ENCODE measurements at regions not wholly inside any gene's neighbourhood (a gene's known extent, or its start where the extent isn't known, plus 50 kb on each side); places are given as distances from the start of the nearest gene placed in this dataset.

DNA sequence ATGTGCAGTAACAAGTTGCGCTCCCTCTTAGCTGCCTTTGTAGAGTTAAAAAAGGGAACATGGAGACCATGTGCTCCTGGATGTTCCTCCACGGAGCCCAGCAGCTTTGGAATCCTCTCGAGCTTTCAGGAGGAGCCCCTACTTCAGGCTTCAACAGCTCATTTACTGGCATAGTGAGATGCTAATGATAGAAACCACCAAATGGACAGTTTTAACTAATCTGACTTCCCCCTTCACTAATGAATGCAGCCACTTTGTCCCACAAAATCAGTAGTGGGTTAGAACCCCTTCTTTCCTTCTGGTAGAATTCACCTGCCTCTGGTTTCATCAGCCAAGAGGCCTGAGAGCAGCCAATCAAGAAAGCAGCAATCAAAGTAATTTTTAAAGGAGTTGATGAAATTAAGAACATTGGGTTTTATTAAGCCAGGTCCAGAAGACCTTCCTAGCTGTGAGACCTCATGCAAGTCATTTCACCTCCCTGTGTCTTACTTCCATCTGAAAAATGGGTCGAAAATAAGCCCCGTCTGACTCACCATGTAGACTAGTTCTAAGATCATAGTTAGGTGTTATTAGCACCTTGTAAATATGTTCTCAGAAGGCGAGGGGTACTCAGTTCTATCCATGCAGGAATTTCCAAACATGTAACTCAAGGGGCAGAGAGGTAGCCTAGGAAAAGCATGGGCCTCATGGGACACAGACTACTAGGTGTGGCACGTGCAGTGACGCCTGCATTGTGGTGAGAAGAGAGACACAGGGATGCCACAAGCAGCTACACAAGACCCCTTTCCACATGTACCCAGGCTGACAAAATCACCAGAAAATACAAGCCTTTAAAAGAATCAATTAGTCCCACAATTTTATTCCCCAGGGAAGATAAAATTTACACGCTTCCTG lies 179.7 kb upstream of the LPP start:
- no peaks in the 10 kb centered on the region for H3K36me3 ChIP-seq
- H3K4me1 ChIP-seq, result no peaks in the 10 kb centered on the region
- intact Hi-C loops (cut with DNase I), result no loop called here
- ATAC-seq (no peak), DNase-seq (no peak)
- H3K4me3 ChIP-seq, result no peak overlapping the region
- TF ChIP-seq, protein P1, sequence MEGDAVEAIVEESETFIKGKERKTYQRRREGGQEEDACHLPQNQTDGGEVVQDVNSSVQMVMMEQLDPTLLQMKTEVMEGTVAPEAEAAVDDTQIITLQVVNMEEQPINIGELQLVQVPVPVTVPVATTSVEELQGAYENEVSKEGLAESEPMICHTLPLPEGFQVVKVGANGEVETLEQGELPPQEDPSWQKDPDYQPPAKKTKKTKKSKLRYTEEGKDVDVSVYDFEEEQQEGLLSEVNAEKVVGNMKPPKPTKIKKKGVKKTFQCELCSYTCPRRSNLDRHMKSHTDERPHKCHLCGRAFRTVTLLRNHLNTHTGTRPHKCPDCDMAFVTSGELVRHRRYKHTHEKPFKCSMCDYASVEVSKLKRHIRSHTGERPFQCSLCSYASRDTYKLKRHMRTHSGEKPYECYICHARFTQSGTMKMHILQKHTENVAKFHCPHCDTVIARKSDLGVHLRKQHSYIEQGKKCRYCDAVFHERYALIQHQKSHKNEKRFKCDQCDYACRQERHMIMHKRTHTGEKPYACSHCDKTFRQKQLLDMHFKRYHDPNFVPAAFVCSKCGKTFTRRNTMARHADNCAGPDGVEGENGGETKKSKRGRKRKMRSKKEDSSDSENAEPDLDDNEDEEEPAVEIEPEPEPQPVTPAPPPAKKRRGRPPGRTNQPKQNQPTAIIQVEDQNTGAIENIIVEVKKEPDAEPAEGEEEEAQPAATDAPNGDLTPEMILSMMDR (IDR thresholded peaks at IDR 0.05), result no peak
- H3K9me3 ChIP-seq, result no peaks in the 10 kb centered on the region
- H3K27ac ChIP-seq, result no peak overlapping the region
- no peaks in the 10 kb centered on the region for H3K27me3 ChIP-seq

DNA sequence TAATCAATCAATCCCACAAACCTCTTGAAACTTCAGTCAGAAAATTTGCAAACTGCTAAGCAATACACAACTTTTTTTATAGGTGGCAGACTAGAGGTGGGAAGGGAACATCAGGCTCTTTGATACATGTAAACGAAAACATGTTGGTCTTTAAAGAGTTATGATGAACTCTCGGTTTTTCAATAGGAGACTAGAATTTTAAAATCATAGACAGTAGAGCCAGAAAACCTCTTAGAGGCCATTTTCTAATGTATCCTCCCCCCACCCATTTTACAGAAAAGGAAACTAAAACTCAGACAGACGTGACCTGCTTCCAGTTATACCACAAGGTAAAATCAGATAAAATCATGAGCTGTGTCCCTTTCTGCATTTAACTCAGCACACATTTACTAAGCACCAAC lies 179.1 kb upstream of the LPP start:
- intact Hi-C loops (cut with DNase I), result no loop called here
- Histone ChIP-seq H3K9me3 (no peaks in the 10 kb centered on the region), H3K27ac (no peak overlapping the region), H3K36me3 (no peaks in the 10 kb centered on the region), H3K27me3 (no peaks in the 10 kb centered on the region), H3K4me3 (no peak overlapping the region), H3K4me1 (no peaks in the 10 kb centered on the region)
- ATAC-seq (no peak), DNase-seq (no peak)
- TF ChIP-seq, protein P1 (IDR thresholded peaks at IDR 0.05), result peak; percentile 13

DNA sequence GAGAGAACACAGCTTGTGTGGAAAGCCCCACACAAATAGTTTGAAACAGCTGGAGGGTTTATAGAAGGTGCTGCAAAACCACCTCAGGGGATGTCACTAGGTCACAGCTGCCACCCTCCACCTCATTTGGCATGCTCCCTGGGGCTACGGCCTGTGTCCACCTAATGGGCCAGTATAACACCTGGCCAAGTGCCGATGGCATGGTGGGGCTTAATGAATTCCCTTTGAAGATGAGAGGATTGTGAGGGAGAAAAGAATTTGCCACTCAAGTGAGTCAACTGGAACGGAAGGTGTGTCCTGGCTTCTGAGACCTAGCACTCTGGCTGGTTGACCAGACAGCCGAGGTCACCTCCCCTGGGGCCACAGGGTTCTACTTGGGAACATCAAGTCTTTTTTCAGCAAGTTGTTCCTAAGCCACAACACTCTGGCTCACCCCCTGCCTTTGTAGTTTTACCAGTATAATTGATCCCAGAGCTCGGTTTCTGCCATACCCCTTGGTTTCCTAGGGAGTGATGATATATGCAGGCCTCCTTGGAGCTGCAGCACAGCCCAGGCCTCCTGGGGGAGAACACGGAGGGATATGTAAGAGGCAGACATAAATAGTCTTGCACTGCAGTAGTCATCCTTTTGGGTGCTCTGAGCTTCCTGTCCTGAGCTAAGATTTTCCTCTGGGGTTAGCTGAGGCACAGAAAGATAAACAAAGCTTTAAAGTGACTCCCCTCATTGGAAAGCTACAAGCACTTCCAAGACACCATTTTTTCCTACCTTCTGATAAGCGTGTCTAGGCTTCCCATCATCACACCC lies 178.2 kb upstream of the LPP start:
- intact Hi-C loops (cut with DNase I), result no loop called here
- Histone ChIP-seq H3K36me3 (no peaks in the 10 kb centered on the region), H3K4me1 (no peaks in the 10 kb centered on the region), H3K27me3 (no peaks in the 10 kb centered on the region), H3K9me3 (no peaks in the 10 kb centered on the region), H3K4me3 (no peak overlapping the region), H3K27ac (no peak overlapping the region)
- no peak for DNase-seq
- TF ChIP-seq, protein P1 (IDR thresholded peaks at IDR 0.05), result no peak
- peak; percentile 54 for ATAC-seq

DNA sequence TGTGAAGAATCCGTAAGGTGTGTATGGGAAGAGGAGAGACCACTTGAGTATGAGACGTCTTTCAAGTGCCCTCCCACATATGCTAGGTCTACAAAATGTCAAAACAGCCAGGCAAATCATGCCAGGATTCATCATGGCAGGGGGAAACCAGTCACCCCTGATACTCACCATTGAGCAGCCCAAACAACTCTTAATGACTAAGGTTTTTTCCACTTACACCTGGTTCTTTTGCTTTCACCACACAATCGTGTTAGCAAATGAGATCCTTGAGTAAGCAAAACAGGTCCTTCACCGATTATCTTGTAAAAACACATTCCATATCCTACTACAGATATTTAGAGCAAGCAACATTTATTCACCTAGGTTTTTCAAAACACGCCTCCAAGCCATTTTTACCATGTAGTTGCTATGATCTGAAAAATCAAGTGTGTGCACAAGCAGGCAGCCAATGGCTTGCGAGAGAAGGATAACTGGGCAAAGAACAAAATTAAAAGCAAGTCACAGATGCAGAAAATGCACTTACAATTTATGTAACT lies 177.5 kb upstream of the LPP start:
- no peak for DNase-seq
- no peak for ATAC-seq
- TF ChIP-seq, protein P1 (IDR thresholded peaks at IDR 0.05), result no peak
- Histone ChIP-seq H3K27ac (no peak overlapping the region), H3K36me3 (no peaks in the 10 kb centered on the region), H3K9me3 (no peaks in the 10 kb centered on the region), H3K4me3 (no peak overlapping the region), H3K4me1 (no peaks in the 10 kb centered on the region), H3K27me3 (no peaks in the 10 kb centered on the region)
- intact Hi-C loops (cut with DNase I), result no loop called here

DNA sequence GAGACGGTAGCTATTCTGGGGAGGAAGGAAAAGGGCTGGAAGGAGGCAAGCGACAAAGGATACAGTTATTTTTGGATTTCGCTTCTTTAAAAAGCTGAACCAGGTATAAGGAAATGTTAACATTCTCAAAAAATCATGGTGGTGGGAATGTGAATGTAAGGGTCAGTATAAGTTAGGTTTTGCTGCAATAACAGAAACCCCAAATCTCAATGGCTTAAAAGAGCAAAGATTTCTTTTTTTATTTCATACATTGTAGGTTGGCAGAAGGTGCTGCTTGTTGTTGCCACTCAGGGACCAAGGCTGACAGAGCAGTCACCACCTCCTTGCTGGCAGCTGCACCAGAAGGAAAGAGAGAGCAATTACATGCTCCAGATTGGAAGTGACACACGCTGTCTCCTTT lies 176.3 kb upstream of the LPP start:
- Histone ChIP-seq H3K4me3 (no peak overlapping the region), H3K27me3 (no peaks in the 10 kb centered on the region), H3K9me3 (no peaks in the 10 kb centered on the region), H3K4me1 (no peaks in the 10 kb centered on the region), H3K36me3 (no peaks in the 10 kb centered on the region), H3K27ac (no peak overlapping the region)
- no peak for ATAC-seq
- TF ChIP-seq, protein P1 (IDR thresholded peaks at IDR 0.05), result no peak
- DNase-seq, result no peak
- intact Hi-C loops (cut with DNase I), result no loop called here

All from upper lobe of right lung (tissue), 1 donor.